ENCODE measurements at regions not wholly inside any gene's neighbourhood (a gene's known extent, or its start where the extent isn't known, plus 50 kb on each side); places are given as distances from the start of the nearest gene placed in this dataset.
"Not testable (repeated sequence)": the region's sequence is repeated elsewhere in the genome, so short reads cannot be mapped to it uniquely, and the experiment has no call there.

DNA sequence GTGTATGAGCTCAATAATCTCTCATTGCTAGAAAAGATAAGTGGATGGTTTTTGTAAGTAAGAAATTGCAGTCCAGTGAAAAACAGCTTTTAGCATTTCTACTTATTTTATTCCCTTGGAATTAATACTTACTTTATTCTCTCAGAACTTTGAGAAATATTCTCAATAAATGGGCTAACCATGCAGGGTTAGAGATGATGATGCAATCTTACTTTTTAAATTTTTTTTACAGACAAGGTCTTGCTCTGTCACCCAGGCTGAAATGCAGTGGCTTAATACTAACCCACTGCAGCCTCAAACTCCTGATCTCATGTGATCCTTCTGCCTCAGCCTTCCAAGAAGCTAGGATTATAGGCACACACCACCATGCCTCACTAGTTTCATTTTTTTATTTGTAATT lies 440.8 kb upstream of the ZP4 start:
- no peak for DNase-seq

DNA sequence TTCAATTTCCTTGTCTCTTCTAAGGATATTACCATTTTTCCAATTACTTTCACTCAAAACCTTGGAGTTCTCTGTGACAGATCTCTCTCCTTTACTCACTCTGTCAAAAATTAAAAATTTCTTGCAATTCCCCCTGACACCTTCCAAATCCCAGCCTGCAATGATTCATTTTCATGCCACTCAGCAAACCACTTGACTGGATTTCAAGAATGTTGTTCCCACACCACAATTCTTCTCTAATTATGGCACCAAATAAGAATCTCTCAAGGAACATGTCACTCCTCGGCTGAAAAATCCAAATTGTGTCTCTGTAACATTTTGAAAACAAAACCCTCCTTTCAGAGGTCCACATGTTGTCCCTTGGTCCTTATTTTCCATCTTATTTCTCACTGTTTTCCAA lies 438.9 kb upstream of the ZP4 start:
- DNase-seq = no peak

DNA sequence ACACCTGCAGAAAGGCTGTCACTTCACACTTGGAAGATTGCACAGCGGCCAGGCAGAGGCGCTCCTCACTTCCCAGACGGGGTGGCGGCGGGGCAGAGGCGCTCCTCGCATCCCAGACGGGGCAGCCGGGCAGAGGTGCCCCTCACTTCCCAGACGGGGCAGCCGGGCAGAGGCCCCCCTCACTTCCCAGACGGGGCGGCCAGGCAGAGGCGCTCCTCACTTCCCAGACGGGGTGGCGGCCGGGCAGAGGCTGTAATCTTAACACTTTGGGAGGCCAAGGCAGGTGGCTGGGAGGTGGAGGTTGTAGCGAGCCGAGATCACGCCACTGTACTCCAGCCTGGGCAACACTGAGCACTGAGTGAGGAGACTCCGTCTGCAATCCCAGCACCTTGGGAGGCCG lies 436.3 kb upstream of the ZP4 start:
- not testable (repeated sequence) for DNase-seq

DNA sequence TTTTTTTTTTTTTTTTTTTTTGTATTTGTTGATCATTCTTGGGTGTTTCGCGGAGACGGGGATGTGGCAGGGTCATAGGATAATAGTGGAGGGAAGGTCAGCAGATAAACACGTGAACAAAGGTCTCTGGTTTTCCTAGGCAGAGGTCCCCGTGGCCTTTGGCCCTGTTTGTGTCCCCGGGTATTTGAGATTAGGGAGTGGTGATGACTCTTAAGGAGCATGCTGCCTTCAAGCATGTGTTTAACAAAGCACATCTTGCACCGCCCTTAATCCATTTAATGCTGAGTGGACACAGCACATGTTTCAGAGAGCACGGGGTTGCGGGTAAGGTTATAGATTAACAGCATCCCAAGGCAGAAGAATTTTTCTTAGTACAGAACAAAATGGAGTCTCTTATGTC lies 435.8 kb upstream of the ZP4 start:
- not testable (repeated sequence) for DNase-seq

DNA sequence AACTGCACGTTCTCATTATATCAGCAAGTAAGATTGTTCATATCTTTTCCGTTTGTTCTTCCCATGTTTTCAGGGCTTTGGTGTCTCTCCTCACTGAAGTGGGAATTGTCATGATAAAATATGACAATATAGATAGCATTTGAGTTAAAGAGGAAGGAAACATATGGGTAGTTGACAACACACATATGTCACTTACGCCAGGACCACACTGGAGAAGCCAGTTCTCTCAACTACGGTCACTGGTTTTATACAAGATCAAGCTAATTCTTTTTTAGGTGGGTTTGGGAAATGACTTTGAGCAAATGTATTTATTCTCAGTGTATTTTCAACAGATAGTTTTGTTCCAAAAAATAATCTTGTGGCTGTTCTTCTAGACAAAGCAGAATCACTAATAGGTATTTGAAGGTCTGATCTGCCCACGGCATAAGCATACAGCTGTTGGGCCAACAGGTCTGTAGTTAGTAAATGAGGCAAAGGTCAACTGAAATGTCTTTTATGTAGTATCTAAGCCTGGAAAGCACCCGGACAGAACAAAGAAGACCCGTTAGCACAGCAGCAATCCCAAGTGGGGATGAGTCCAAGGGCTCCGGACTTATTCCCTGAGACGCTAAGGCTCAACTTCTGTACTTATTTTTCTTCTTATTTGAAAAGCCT lies 433.6 kb upstream of the ZP4 start:
- no peak for DNase-seq

DNA sequence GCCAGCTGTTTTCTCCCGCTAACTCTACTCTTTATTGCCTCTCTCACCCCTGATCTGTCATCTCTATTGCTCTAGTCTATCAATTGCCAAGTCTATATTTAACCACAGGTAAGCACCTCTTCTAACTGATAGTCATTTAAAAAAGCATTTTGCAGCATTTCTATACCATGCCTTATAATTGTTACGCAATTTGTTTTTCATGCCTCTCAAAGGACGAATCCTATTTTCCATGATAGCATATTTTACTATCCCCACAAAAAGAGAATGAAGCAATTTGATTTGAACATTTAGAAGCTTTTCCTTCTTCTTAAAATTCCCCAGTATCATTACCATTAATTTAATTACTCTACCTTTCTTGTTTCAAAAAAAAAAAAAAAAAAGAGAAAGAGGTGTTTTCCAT lies 432.8 kb upstream of the ZP4 start:
- DNase-seq = no peak

DNA sequence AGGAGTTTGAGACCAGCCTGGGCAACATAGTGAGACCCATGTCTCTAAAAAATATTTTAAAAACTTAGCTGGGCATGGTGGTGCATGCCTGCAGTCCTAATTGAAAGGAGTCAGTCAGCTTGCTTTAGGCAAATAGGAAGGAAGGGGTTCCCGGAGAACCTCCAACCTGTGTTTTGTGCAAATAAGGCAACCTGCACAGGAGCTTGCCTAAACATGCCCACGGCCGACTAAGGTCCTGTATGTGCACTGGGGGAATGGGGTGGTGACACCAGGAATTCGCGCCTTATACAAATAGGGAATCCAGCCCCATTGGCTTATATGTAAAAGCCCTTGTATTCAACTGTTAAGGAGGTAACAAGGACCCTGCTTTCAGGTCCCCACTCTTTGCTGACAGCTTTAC lies 429.2 kb upstream of the ZP4 start:
- no peak for DNase-seq

DNA sequence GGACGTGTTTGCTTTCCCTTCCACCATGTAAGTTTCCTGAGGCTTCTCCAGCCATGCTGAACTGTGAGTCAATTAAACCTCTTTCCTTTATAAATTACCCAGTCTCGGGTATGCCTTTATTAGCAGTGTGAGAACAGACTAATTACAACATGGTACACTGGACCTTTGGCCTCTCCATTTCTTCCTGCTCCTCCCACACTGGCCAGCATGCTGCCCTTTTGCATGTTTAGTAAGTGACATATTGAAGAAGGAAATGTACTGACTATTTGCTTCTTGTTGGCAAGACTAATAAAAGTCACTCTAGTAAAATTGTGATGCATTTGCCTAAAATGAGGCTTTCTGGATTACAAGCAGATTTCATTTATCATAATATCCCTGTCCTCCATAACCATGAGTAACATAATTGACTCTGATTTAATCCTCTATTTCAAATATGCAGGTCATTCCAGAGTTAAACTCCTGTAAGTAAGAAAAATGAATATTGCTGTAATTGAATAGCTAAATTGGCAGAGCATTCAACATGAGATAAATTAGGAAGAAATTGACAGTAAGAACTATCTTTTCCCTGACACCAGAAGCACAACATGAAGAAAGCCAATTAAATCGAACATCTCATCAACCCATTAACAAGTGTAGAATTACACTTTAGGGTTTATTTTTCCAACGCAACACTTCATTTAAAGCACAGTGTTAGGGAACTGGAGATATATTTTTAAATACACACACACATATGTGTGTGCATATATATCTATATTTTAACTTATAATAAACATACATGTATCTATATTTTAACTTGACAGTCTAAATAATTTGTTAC lies 427.8 kb upstream of the ZP4 start:
- no peak for DNase-seq

DNA sequence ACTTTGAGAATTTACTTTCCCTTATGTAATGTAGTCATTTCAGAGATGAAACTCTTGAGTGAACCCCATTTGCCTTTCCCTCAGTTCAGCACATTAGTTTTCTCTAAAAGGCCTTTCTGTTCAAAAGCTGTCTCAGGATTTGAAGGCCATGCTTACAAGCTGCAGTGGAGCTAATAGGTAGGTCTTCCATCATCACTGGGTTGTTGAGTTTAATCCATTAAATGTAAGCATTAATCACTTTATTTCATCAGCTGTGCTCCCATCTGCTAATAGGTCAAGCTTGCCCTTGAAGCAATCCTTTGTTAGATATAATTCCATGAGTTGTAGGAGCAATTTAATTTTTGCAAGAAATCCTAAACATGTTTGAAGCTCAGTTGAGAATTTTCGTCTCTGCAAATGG lies 422.2 kb upstream of the ZP4 start:
- DNase-seq = no peak

DNA sequence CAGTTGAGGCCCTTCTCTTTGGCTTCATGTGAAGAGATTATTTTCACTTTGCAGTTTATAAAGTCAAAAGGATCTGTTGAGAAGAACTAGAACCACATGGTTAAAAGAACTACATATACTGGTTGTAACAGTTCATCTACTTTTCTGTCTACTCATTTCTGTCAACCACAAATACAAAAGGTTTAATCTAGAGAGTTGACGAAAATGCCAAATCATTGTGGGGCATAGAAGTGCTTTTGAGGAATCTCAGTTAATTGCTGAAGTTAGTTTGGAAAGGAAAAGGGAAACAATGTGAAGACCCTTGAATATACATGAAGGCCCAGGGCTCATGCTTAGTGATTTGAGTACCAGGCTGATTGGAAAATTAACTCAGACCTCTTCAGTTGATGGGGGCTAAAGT lies 415.7 kb upstream of the ZP4 start:
- DNase-seq = no peak

DNA sequence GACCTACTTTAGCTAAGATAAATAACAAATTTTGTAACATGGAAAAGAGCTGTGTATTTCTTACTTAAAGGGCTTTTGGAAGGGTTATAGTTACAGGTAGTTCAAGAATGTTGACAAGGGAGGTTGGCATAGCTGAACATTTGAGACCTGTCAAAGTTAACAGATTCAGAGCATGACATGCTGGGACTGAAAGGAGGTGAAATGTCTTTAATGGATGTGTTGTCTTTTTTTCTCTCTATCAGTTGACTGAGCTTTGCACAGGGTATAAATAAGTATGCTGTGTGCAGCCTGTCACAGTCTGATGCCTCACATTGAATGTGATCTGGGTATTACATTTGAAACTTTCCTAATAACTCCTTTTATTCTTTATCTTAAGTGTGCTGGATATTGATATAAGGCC lies 411.9 kb upstream of the ZP4 start:
- DNase-seq = no peak

DNA sequence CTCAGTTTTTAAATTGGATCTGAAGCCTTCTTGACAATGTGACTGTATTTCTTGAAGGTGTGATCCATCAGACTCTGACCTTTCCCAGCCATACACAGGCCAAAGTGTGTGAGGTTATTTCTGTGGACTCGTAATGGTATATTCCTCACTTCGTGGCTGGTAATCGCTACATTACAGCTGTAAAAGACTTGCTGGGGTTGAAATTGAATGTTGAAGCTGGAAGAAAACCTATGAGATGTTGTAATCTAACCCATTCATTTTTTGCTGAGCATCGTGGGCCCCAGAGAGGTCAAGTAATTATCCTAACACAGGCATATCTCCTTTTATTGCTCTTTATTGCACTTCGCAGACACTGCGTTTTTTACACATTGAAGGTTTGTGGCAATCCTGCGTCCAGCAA lies 405.6 kb upstream of the ZP4 start:
- DNase-seq = no peak

DNA sequence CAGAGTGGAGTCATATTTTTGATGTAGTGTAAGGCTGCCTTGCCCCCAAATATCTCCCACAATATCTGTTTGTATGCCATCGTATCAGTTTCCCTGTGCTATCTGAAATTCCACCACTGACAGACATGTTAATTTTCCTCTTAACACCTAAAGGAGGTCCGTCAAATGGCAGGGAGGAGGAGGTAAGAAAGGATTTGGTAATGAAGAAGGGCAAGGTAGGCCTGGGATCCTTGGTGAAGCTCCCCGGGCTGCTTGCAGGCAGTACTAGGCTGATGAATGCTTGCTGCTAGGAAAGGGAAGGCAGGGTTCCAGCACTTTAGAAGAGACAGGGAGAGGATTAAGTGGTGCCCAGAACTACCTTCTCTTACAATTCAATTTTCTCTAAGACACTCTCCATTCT lies 402.4 kb upstream of the ZP4 start:
- no peak for DNase-seq

DNA sequence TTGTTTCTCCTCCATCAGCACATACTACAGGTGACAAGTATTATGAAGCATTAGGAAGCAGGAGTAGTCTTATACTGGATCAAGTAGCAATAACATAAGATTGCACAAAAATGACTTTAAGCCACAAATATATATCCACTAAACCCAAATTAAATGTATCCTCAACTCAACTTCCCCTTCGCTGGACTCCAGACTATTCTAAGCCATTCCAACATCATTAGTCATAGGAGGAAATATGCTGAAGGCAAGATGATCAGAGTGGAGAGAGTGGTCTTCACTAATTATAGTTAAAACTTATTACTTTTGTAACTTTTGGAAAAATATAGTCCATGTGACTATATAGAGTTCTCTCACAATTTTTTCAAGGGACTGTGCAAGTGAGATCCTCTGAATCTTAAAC lies 390.7 kb upstream of the ZP4 start:
- DNase-seq = no peak

DNA sequence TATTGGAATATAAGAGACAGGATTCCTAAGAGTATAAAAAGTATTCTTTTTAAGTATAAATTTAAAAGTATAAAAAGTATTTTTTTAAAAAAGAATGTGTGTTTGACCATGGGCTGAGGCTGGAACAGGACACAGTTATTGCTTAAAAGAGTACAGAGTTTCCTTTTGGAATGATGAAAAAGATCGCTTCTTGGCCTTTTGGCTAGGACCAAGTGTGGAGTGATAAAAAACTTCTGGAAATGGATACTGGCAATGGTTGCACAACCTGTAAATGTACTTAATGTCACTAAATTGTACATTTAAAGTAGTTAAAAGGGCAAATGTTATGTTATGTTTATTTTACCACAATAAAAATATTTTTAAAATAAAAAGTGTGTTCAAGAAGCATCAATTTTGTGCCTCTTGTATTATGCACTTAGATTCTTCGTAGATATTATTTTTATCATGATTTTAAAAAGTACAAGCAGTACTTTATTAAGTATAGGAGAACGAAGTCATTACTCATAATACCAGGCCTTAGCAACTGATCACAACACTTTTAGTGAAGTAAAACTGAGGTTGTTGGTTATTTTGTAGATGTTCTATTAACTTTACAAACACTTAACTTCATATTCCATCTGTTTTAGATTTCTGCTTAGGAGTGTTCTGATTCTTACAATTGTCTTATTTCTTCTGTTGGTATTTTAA lies 389.1 kb upstream of the ZP4 start:
- no peak for DNase-seq

DNA sequence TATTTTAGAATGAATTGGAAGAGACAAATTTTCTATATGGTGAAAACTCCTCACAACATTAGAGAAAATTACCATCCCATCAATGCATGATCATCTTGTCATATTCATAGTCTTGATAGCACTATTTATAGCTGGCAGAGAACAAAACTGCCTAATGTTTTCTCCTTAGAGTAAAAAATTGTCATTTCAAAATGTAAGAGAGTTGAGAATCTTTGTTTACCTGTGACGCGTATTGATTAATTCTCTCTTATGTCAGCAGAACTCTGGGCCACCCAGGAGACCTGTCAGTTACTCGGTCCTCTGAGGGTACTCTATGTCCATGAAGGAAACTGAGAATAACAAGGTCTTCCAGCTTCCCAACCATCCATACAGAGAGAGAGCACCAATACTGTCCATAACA lies 381.4 kb upstream of the ZP4 start:
- DNase-seq = no peak

DNA sequence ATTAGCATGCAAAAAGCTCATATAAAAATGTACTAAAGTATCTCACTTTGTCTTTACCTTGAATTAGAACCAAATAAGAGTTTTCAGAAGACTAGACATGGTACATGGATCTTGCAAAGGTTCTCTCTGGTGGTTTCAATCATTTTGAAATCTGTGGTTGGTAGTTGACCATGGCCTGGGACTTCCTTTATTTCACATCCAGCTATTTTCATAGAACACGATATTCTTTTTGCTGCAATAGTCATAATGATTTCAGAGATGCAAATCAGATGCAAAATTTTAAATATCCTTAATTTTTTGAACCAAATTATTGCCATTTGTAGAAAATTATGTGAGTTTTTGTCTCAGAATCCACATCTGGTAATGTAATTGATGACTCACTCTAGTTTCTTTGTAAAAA lies 375.1 kb upstream of the ZP4 start:
- no peak for DNase-seq

DNA sequence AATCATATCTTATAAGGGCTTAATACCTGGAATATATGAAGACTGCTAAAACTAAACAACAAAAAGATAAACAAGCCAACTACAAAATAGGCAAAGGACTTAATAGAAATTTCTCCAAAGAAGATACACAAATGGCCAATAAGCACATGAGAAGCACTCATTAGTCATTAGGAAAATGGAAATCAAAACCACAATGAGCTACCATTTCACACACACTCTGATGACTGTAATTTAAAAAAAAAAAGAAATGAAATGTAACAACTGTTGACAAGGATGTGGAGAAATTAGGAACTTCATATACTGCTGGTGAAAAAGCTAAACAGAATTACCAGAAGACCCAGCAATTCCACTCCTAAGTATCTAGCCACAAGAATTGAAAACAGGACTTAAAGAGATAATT lies 374.2 kb upstream of the ZP4 start:
- DNase-seq = no peak

DNA sequence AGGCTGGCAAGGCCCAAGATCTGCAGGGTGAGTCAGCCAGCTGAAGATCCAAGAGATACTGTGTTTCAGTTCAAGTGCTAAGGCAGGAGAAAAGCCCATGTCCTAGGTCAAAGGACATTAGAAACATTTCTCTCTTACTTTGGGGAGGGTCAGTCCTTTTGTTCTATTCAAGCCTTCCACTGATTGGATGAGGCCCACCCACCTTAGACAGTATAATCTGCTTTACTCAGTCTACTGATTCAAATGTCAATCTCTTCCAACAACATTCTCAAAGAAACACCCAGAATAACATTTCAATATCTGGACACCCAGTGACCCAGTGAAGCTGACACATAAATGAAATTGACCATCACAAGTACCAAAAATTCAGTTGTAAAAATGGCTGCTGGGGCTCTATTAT lies 367.8 kb upstream of the ZP4 start:
- DNase-seq = no peak

DNA sequence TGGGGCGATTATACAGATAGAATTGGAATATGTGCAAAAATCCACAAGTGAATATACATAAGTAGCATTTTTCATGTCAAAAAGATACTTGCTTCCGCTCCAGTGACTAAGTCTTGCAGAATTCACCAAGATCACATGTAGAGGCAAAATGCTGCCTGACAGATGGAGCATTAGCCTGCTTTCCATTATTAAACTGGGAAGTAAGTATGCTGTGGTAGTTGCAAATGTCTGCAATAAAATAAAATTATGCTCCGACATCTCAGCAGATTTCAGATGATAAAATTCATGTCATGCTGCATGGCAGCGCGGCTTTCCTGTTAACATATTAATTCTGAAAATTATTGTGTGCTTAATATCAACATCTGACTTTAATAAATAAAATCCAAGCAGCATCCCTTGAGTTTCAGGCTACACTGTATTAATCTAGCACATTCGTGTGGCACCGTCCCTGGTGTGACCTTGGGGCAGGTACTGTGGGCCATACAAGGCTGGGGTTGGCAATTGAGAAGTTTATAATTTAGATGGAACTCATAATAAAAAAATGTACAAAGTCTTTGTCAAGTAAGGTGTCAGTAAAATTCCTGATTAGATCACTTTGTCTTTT lies 366.4 kb upstream of the ZP4 start:
- DNase-seq = no peak

DNA sequence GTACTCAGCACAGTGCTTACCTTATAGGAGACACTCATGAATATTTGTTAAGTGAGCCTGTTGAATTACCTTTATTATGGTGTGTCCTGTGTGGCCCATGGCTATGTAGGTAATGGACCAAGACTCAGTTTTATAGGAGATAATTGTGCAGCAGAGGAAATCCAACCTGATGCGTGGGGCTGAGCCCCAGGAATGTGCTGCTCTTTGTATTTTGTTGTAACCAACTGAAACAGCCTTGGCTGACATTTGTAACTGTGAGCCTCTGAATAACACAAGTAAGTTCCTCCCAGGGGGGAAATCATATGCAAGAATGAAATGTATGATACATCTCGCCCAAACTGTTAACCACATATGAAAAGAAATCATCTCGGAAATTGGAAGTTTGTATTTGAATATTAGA lies 364.2 kb upstream of the ZP4 start:
- DNase-seq = no peak

DNA sequence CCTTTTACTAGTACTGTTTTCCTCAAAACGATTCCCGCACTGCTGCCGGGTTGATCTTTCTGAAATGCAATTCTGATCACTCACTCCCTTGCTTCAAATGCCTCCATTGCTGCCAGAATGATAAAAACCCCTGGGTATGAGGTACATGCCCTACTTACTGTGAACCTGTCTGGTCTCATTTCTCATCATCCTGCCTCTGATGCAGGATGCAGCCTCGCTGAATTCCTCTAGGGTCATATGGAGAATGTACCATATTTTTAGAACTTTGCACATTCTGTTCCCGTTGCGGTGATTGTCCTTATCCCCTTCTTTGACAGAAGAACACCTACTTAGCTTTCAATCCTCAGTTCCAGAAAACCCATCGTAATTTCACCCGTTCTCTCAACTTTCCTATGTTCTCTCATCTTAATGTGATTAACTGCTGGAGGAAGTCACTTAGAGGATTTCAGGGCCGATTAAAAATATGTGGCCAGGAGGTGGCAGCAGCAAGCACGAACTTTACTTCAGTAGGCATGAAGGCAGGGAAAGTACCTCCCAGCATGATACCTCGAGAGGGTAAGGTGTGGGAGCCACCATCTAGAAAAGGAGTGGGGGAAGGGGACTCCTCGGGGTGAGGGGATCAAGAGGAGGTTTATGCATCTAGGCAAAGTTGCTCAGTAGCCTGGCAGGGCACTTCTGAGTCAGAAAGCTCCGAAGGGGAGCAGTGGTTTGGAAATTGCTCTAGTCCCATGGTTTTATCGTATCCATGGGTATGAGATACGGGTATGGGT lies 361.5 kb upstream of the ZP4 start:
- peak; percentile 35 for DNase-seq

DNA sequence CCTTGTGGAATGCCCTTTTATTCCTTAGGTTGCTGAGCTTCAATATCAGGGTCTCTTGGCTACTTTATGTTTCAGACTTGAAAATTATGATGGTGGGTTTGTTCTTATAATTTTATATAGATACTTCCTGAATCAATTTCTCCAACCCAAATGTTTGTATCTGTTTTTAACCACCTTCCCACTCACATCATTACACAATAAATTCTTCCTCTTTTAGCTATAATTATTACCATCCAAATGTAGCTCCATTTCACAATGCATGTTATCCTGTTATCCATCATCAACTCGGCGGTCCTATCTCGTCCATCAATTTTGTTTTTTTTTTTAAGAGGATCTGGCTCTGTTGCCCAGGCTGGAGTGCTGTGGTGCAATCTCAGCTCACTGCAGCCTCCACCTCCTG lies 357.6 kb upstream of the ZP4 start:
- no peak for DNase-seq

All from GDM1 (cell line).